Epidermal melanocyte (primary cell): ENCODE measurements at regions not wholly inside any gene's neighbourhood (a gene's known extent, or its start where the extent isn't known, plus 50 kb on each side); places are given as distances from the start of the nearest gene placed in this dataset.

Experiments
- DNase-seq: peaks from one replicate; pipeline ENCODE4 v3.0.0; 2011; ENCODE audit warnings: low spot score; ENCODE audit not compliant: insufficient read length

GRCh38 chr3:174398761-174399160, 460.4 kb upstream of the NAALADL2 start:
- no peak for DNase-seq

- no peak for DNase-seq
Observed at GRCh38 chr3:174403831-174404230, 455.3 kb upstream of the NAALADL2 start.

GRCh38 chr3:174408310-174408709, 450.8 kb upstream of the NAALADL2 start:
- no peak for DNase-seq

- DNase-seq: no peak
Observed at GRCh38 chr3:174409086-174409743, 449.9 kb upstream of the NAALADL2 start.

GRCh38 chr3:174413062-174413912, 445.8 kb upstream of the NAALADL2 start:
- DNase-seq: no peak

GRCh38 chr3:174414902-174415301, 444.2 kb upstream of the NAALADL2 start:
- DNase-seq: no peak

GRCh38 chr3:174417573-174417972, 441.6 kb upstream of the NAALADL2 start:
- no peak for DNase-seq

GRCh38 chr3:174419216-174419615, 439.9 kb upstream of the NAALADL2 start:
- no peak for DNase-seq

GRCh38 chr3:174423936-174424335, 435.2 kb upstream of the NAALADL2 start:
- DNase-seq: no peak

GRCh38 chr3:174424656-174425055, 434.5 kb upstream of the NAALADL2 start:
- DNase-seq: no peak

- DNase-seq: no peak
Observed at GRCh38 chr3:174425422-174425821, 433.7 kb upstream of the NAALADL2 start.

- DNase-seq: no peak
Observed at GRCh38 chr3:174430986-174431385, 428.1 kb upstream of the NAALADL2 start.

GRCh38 chr3:174431717-174432116, 427.4 kb upstream of the NAALADL2 start:
- DNase-seq: no peak

- no peak for DNase-seq
Observed at GRCh38 chr3:174436367-174436766, 422.8 kb upstream of the NAALADL2 start.

- DNase-seq: no peak
Observed at GRCh38 chr3:174438501-174439145, 420.5 kb upstream of the NAALADL2 start.

- DNase-seq: no peak
Observed at GRCh38 chr3:174439331-174440252, 419.5 kb upstream of the NAALADL2 start.

- DNase-seq: no peak
Observed at GRCh38 chr3:174440253-174440701, 418.9 kb upstream of the NAALADL2 start.

- DNase-seq: peak; percentile 35
Observed at GRCh38 chr3:174440741-174441587, 418.2 kb upstream of the NAALADL2 start.

- DNase-seq: no peak
Observed at GRCh38 chr3:174441588-174442301, 417.4 kb upstream of the NAALADL2 start.

- no peak for DNase-seq
Observed at GRCh38 chr3:174442302-174442682, 416.8 kb upstream of the NAALADL2 start.
